GM10248 (cell line): ENCODE measurements at regions not wholly inside any gene's neighbourhood (a gene's known extent, or its start where the extent isn't known, plus 50 kb on each side); places are given as distances from the start of the nearest gene placed in this dataset.
"Not testable (repeated sequence)": the region's sequence is repeated elsewhere in the genome, so short reads cannot be mapped to it uniquely, and the experiment has no call there.

Experiments used
- CTCF ChIA-PET: fragments of 300-600 bp; sonication (Branson Sonifier 250); formaldehyde crosslinking; extraction: SDS; loops from one replicate; lab custom pipeline; 2021; ENCODE audit warnings: antibody characterized with exemption; lab: Yijun Ruan, JAX
- POLR2A ChIA-PET: fragments of 350-650 bp; sonication (Branson Sonifier 250); formaldehyde crosslinking; extraction: SDS; loops from one replicate; lab custom pipeline; 2020; ENCODE audit warnings: antibody characterized with exemption; lab: Yijun Ruan, JAX
- DNase-seq: peaks from one replicate; pipeline ENCODE4 v3.0.0; 2012; ENCODE audit errors: extremely low spot score
- CTCF ChIP-seq: IDR thresholded peaks from 2 replicates; pipeline ENCODE4 v1.5.1; 2012; ENCODE audit warnings: mild to moderate bottlenecking, low read depth; ENCODE audit errors: extremely low read depth, missing control alignments, control extremely low read depth

- CTCF ChIA-PET = interaction anchor here (0.9 to 2.5 kb wide), 5 partner anchors 9 to 19 kb away, joined by 3 to 7 read pairs (median 4); no protein-coding TSS in a partner anchor
Measured at GRCh38 chr2:215889240-215889969, 123.9 kb downstream of the MREG start.

GRCh38 chr2:215888680-215889079 lies 124.7 kb downstream of the MREG start:
- ChIA-PET POLR2A (no interaction called here), CTCF (interaction anchor here (1.6 to 2.5 kb wide), 2 partner anchors 10 to 17 kb away, joined by 4 to 7 read pairs; no protein-coding TSS in a partner anchor)
- DNase-seq = no peak
- TF ChIP-seq CTCF = no peak

More at GRCh38 chr2:215889240-215889969, 123.9 kb downstream of the MREG start:
- DNase-seq, POLR2A ChIA-PET: not testable (repeated sequence)

GRCh38 chr2:215887303-215887702 lies 126.0 kb downstream of the MREG start:
- CTCF ChIA-PET = interaction anchor here (2.5 kb wide), 1 partner anchor 16 kb away, joined by 7 read pairs; no protein-coding TSS in a partner anchor
- no peak for TF ChIP-seq CTCF
- DNase-seq = no peak
- POLR2A ChIA-PET = interaction anchor here (0.6 kb wide), 1 partner anchor 1169 kb away, joined by 4 read pairs; no protein-coding TSS in a partner anchor

- no peak for TF ChIP-seq CTCF
- CTCF ChIA-PET = no interaction called here
- DNase-seq = no peak
- POLR2A ChIA-PET = no interaction called here
Measured at GRCh38 chr2:215886022-215886421, 127.3 kb downstream of the MREG start.

GRCh38 chr2:215885536-215885935 lies 127.8 kb downstream of the MREG start:
- ChIA-PET POLR2A (no interaction called here), CTCF (no interaction called here)

GRCh38 chr2:215884451-215885087 lies 128.8 kb downstream of the MREG start:
- TF ChIP-seq CTCF = no peak
- ChIA-PET POLR2A (no interaction called here), CTCF (interaction anchor here (1.0 kb wide), 1 partner anchor 46 kb away, joined by 4 read pairs; no protein-coding TSS in a partner anchor)
- no peak for DNase-seq

More at GRCh38 chr2:215885536-215885935, 127.8 kb downstream of the MREG start:
- DNase-seq = no peak
- no peak for TF ChIP-seq CTCF
